BE2C (cell line): ENCODE measurements at regions not wholly inside any gene's neighbourhood (a gene's known extent, or its start where the extent isn't known, plus 50 kb on each side); places are given as distances from the start of the nearest gene placed in this dataset.

Experiments used
- DNase-seq: peaks from one replicate; pipeline ENCODE4 v3.0.0-alpha.2; 2020
- H3K27me3 ChIP-seq: fragments of 250-450 bp; sonication (Bioruptor Pico); 2 replicates; pipeline ENCODE4 v1.5.1; 2020; ENCODE audit warnings: mild to moderate bottlenecking
- H3K36me3 ChIP-seq: fragments of 250-450 bp; sonication (Bioruptor Pico); 2 replicates; pipeline ENCODE4 v1.5.1; 2020; ENCODE audit warnings: mild to moderate bottlenecking
- H3K4me1 ChIP-seq: fragments of 250-450 bp; sonication (Bioruptor Pico); 2 replicates; pipeline ENCODE4 v1.5.1; 2020
- H3K4me3 ChIP-seq: 2 replicates; pipeline ENCODE4 v1.5.1; 2011; ENCODE audit warnings: low read depth, low read length
- H3K9me3 ChIP-seq: fragments of 250-450 bp; sonication (Bioruptor Pico); 2 replicates; pipeline ENCODE4 v1.5.1; 2020
- CTCF ChIP-seq: IDR thresholded peaks from 2 replicates; pipeline ENCODE4 v1.5.1; 2012; ENCODE audit warnings: mild to moderate bottlenecking, low read depth, low read length

GRCh38 chrX:22376369-22376768, 103.7 kb downstream of the CBLL2 start:
- no peaks in the 10 kb centered on the region for H3K27me3 ChIP-seq
- no peaks in the 10 kb centered on the region for H3K4me1 ChIP-seq
- no peak for TF ChIP-seq CTCF
- no peak for DNase-seq
- H3K9me3 ChIP-seq = no peaks in the 10 kb centered on the region
- no peak overlapping the region for H3K4me3 ChIP-seq
- H3K36me3 ChIP-seq = no peaks in the 10 kb centered on the region

- H3K36me3 ChIP-seq = no peaks in the 10 kb centered on the region
- no peaks in the 10 kb centered on the region for H3K27me3 ChIP-seq
- H3K4me3 ChIP-seq = no peak overlapping the region
- no peaks in the 10 kb centered on the region for H3K9me3 ChIP-seq
- no peak for DNase-seq
- no peak for TF ChIP-seq CTCF
- no peaks in the 10 kb centered on the region for H3K4me1 ChIP-seq
These were observed 105.6 kb downstream of the CBLL2 start for GRCh38 chrX:22378296-22378695.

- DNase-seq = no peak
- no peak for TF ChIP-seq CTCF
- H3K9me3 ChIP-seq = no peaks in the 10 kb centered on the region
These were observed 111.3 kb downstream of the CBLL2 start for GRCh38 chrX:22383988-22384387.

GRCh38 chrX:22389556-22390179, 117.0 kb downstream of the CBLL2 start:
- Histone ChIP-seq H3K4me3 (no peak overlapping the region), H3K27me3 (no peaks in the 10 kb centered on the region), H3K4me1 (no peaks in the 10 kb centered on the region), H3K36me3 (no peaks in the 10 kb centered on the region), H3K9me3 (no peaks in the 10 kb centered on the region)
- TF ChIP-seq CTCF = no peak
- no peak for DNase-seq

More at GRCh38 chrX:22383988-22384387, 111.3 kb downstream of the CBLL2 start:
- Histone ChIP-seq H3K4me1 (no peaks in the 10 kb centered on the region), H3K27me3 (no peaks in the 10 kb centered on the region), H3K36me3 (no peaks in the 10 kb centered on the region), H3K4me3 (no peak overlapping the region)

GRCh38 chrX:22392133-22392948, 119.6 kb downstream of the CBLL2 start:
- Histone ChIP-seq H3K4me3 (no peak overlapping the region), H3K27me3 (no peaks in the 10 kb centered on the region), H3K9me3 (no peaks in the 10 kb centered on the region), H3K36me3 (no peaks in the 10 kb centered on the region), H3K4me1 (no peaks in the 10 kb centered on the region)
- no peak for TF ChIP-seq CTCF
- DNase-seq = no peak

- TF ChIP-seq CTCF = no peak
- Histone ChIP-seq H3K36me3 (no peaks in the 10 kb centered on the region), H3K4me3 (no peak overlapping the region), H3K4me1 (no peaks in the 10 kb centered on the region), H3K27me3 (no peaks in the 10 kb centered on the region), H3K9me3 (no peaks in the 10 kb centered on the region)
- no peak for DNase-seq
These were observed 122.7 kb downstream of the CBLL2 start for GRCh38 chrX:22395372-22395771.
